RWPE1 (cell line): ENCODE measurements at regions not wholly inside any gene's neighbourhood (a gene's known extent, or its start where the extent isn't known, plus 50 kb on each side); places are given as distances from the start of the nearest gene placed in this dataset.
A peak's percentile ranks its signal among the peaks of the same experiment; 100 is the strongest.

Experiments used
- CTCF ChIA-PET: fragments of 350-600 bp; sonication (Branson Sonifier 250); formaldehyde crosslinking; extraction: SDS; loops from one replicate; lab custom pipeline; 2021; lab: Yijun Ruan, JAX
- POLR2A ChIA-PET: fragments of 400-600 bp; formaldehyde crosslinking; extraction: SDS; loops from one replicate; lab custom pipeline; 2020; ENCODE audit warnings: antibody characterized with exemption; ENCODE audit not compliant: low non-redundant PET; lab: Yijun Ruan, JAX
- DNase-seq: peaks from one replicate; pipeline ENCODE4 v3.0.0; 2012; ENCODE audit warnings: low spot score
- H3K27ac ChIP-seq: fragments of 450-650 bp; 2 replicates; pipeline ENCODE4 v1.5.1; 2017
- CTCF ChIP-seq: fragments of 450-650 bp; conservative IDR thresholded peaks from 2 replicates; pipeline ENCODE4 v1.5.1; 2017; ENCODE audit warnings: low read depth, mild to moderate bottlenecking

GRCh38 chr21:16040601-16041000, 310.8 kb downstream of the USP25 start:
- ChIA-PET POLR2A (no interaction called here), CTCF (interaction anchor here (0.5 to 0.6 kb wide), 2 partner anchors 133 to 146 kb away, joined by 4 to 7 read pairs; no protein-coding TSS in a partner anchor)
- H3K27ac ChIP-seq = no peak overlapping the region
- DNase-seq = peak; percentile 19
- no peak for TF ChIP-seq CTCF

- ChIA-PET CTCF (no interaction called here), POLR2A (no interaction called here)
- no peak for TF ChIP-seq CTCF
- H3K27ac ChIP-seq = no peak overlapping the region
- DNase-seq = no peak
These were observed 314.9 kb downstream of the USP25 start for GRCh38 chr21:16044676-16045075.

- DNase-seq = peak; percentile 16
- CTCF ChIA-PET = no interaction called here
- POLR2A ChIA-PET = no interaction called here
- TF ChIP-seq CTCF = no peak
- no peak overlapping the region for H3K27ac ChIP-seq
These were observed 317.0 kb downstream of the USP25 start for GRCh38 chr21:16046656-16047330.

GRCh38 chr21:16047904-16048303, 318.1 kb downstream of the USP25 start:
- TF ChIP-seq CTCF = no peak
- no peak for DNase-seq
- H3K27ac ChIP-seq = no peak overlapping the region
- POLR2A ChIA-PET = no interaction called here
- CTCF ChIA-PET = no interaction called here

- TF ChIP-seq CTCF = no peak
- no peak for DNase-seq
- ChIA-PET CTCF (interaction anchor here (0.6 kb wide), 1 partner anchor 27 kb away, joined by 6 read pairs; no protein-coding TSS in a partner anchor), POLR2A (no interaction called here)
- H3K27ac ChIP-seq = no peak overlapping the region
These were observed 325.2 kb downstream of the USP25 start for GRCh38 chr21:16055014-16055413.

GRCh38 chr21:16058896-16059295, 329.1 kb downstream of the USP25 start:
- POLR2A ChIA-PET = no interaction called here
- DNase-seq = no peak
- no peak for TF ChIP-seq CTCF
- no peak overlapping the region for H3K27ac ChIP-seq
- CTCF ChIA-PET = no interaction called here
